Hepatocyte (in vitro differentiated cells): ENCODE measurements at regions not wholly inside any gene's neighbourhood (a gene's known extent, or its start where the extent isn't known, plus 50 kb on each side); places are given as distances from the start of the nearest gene placed in this dataset.

ENCODE experiments used
- DNase-seq: peaks from one replicate; pipeline ENCODE4 v3.0.0-alpha.2; 2016; ENCODE audit warnings: low spot score
- H2AFZ ChIP-seq: fragments of 200-600 bp; sonication (generic); 2 replicates; pipeline ENCODE4 v1.6.0; 2016; ENCODE audit warnings: antibody characterized with exemption, mild to moderate bottlenecking
- H3K27ac ChIP-seq: fragments of 200-600 bp; sonication (generic); 2 replicates; pipeline ENCODE4 v1.5.1; 2016; ENCODE audit warnings: mild to moderate bottlenecking
- H3K27me3 ChIP-seq: fragments of 200-600 bp; sonication (generic); 2 replicates; pipeline ENCODE4 v1.6.1; 2016
- H3K36me3 ChIP-seq: fragments of 200-600 bp; sonication (generic); replicated peaks from 2 replicates; pipeline ENCODE4 v1.5.1; 2016; ENCODE audit warnings: low read depth; ENCODE audit not compliant: insufficient read depth
- H3K4me1 ChIP-seq: fragments of 200-600 bp; sonication (generic); 2 replicates; pipeline ENCODE4 v1.5.1; 2016; ENCODE audit warnings: mild to moderate bottlenecking, moderate library complexity; ENCODE audit not compliant: insufficient read depth
- H3K4me2 ChIP-seq: fragments of 200-600 bp; sonication (generic); 2 replicates; pipeline ENCODE4 v1.6.0; 2016
- H3K4me3 ChIP-seq: fragments of 200-600 bp; sonication (generic); 2 replicates; pipeline ENCODE4 v1.5.1; 2016; ENCODE audit warnings: mild to moderate bottlenecking
- H3K79me2 ChIP-seq: fragments of 200-600 bp; sonication (generic); 2 replicates; pipeline ENCODE4 v1.6.0; 2017; ENCODE audit warnings: mild to moderate bottlenecking
- H3K9me2 ChIP-seq: fragments of 200-600 bp; sonication (generic); replicated peaks from 2 replicates; pipeline ENCODE4 v1.6.0; 2017; ENCODE audit warnings: mild to moderate bottlenecking; ENCODE audit not compliant: insufficient read depth
- H3K9me3 ChIP-seq: fragments of 200-600 bp; sonication (generic); 2 replicates; pipeline ENCODE4 v1.5.1; 2016; ENCODE audit warnings: low read depth, mild to moderate bottlenecking
- H4K20me1 ChIP-seq: fragments of 200-600 bp; sonication (generic); 2 replicates; pipeline ENCODE4 v1.6.0; 2016; ENCODE audit warnings: mild to moderate bottlenecking; ENCODE audit not compliant: insufficient read depth, poor library complexity, severe bottlenecking
- CTCF ChIP-seq: fragments of 200-600 bp; sonication (generic); IDR thresholded peaks from 2 replicates; pipeline ENCODE4 v1.5.1; 2016; ENCODE audit warnings: antibody characterized with exemption, mild to moderate bottlenecking; ENCODE audit not compliant: poor library complexity
- EZH2 ChIP-seq: fragments of 200-600 bp; sonication (generic); IDR thresholded peaks from 2 replicates; pipeline ENCODE4 v1.6.1; 2016; ENCODE audit warnings: antibody characterized with exemption, mild to moderate bottlenecking, borderline replicate concordance
- EZH2phosphoT487 ChIP-seq: fragments of 200-600 bp; sonication (generic); IDR thresholded peaks from one replicate; pipeline ENCODE4 v1.6.1; 2018; ENCODE audit warnings: antibody characterized with exemption, mild to moderate bottlenecking, low read depth, moderate library complexity; ENCODE audit not compliant: unreplicated experiment, severe bottlenecking
- WGBS: methylation state at CpG from one replicate; pipeline ENCODE4 v1.1.6; 2016; ENCODE audit warnings: low lambda C conversion rate; ENCODE audit errors: missing lambda C conversion rate; 5-methylcytosine and 5-hydroxymethylcytosine counted together

- Histone ChIP-seq H3K4me1 (no peaks in the 10 kb centered on the region), H3K36me3 (no peaks in the 10 kb centered on the region), H2AFZ (no peak overlapping the region), H3K4me3 (no peak overlapping the region), H3K9me2 (no peaks in the 10 kb centered on the region), H4K20me1 (no peaks in the 10 kb centered on the region), H3K4me2 (no peak overlapping the region), H3K27me3 (no peaks in the 10 kb centered on the region), H3K9me3 (no peaks in the 10 kb centered on the region), H3K79me2 (no peaks in the 10 kb centered on the region), H3K27ac (no peak overlapping the region)
- no peak for DNase-seq
- TF ChIP-seq CTCF: no peak
- TF ChIP-seq EZH2phosphoT487: no peak
- no peak for TF ChIP-seq EZH2
- 70% methylated on average over 6 of the region's 6 CpGs for WGBS
Measured at GRCh38 chr14:38103542-38104225, 104.0 kb upstream of the SSTR1 start.

GRCh38 chr14:38105106-38105702, 102.5 kb upstream of the SSTR1 start:
- Histone ChIP-seq H3K36me3 (no peaks in the 10 kb centered on the region), H3K4me3 (no peak overlapping the region), H3K79me2 (no peaks in the 10 kb centered on the region), H3K9me2 (no peaks in the 10 kb centered on the region), H3K4me1 (no peaks in the 10 kb centered on the region), H3K9me3 (no peaks in the 10 kb centered on the region), H4K20me1 (no peaks in the 10 kb centered on the region), H2AFZ (no peak overlapping the region), H3K27me3 (no peaks in the 10 kb centered on the region), H3K4me2 (no peak overlapping the region), H3K27ac (no peak overlapping the region)
- no peak for DNase-seq
- TF ChIP-seq EZH2: no peak
- no peak for TF ChIP-seq EZH2phosphoT487
- TF ChIP-seq CTCF: no peak
- WGBS: 84% methylated on average over 9 of the region's 9 CpGs

- Histone ChIP-seq H3K79me2 (no peaks in the 10 kb centered on the region), H3K4me3 (no peak overlapping the region), H2AFZ (no peak overlapping the region), H4K20me1 (no peaks in the 10 kb centered on the region), H3K9me3 (no peaks in the 10 kb centered on the region), H3K27me3 (no peaks in the 10 kb centered on the region), H3K9me2 (no peaks in the 10 kb centered on the region), H3K36me3 (no peaks in the 10 kb centered on the region), H3K4me1 (no peaks in the 10 kb centered on the region), H3K27ac (no peak overlapping the region), H3K4me2 (no peak overlapping the region)
- WGBS: 87% methylated on average over 2 of the region's 2 CpGs
- TF ChIP-seq EZH2phosphoT487 (no peak), EZH2 (no peak), CTCF (no peak)
- DNase-seq: no peak
Measured at GRCh38 chr14:38107216-38107631, 100.5 kb upstream of the SSTR1 start.
